Jurkat, Clone E6-1 (cell line): ENCODE measurements at regions not wholly inside any gene's neighbourhood (a gene's known extent, or its start where the extent isn't known, plus 50 kb on each side); places are given as distances from the start of the nearest gene placed in this dataset.
"Not testable (repeated sequence)": the region's sequence is repeated elsewhere in the genome, so short reads cannot be mapped to it uniquely, and the experiment has no call there.

Source experiments
- DNase-seq: peaks from one replicate; pipeline ENCODE4 v3.0.0-alpha.2; 2011; ENCODE audit warnings: low read depth, low spot score
- H3K4me3 ChIP-seq: 2 replicates; pipeline ENCODE4 v1.5.1; 2011; ENCODE audit warnings: mild to moderate bottlenecking, low read length, control low read depth, moderate library complexity

GRCh38 chr13:109330123-109330522 is 456.3 kb downstream of the IRS2 start:
- DNase-seq, result no peak
- H3K4me3 ChIP-seq, result no peak overlapping the region

GRCh38 chr13:109329175-109329574 is 457.2 kb downstream of the IRS2 start:
- H3K4me3 ChIP-seq, result no peak overlapping the region
- no peak for DNase-seq

GRCh38 chr13:109326601-109327000 is 459.8 kb downstream of the IRS2 start:
- DNase-seq, result no peak
- no peak overlapping the region for H3K4me3 ChIP-seq

GRCh38 chr13:109323338-109323737 is 463.0 kb downstream of the IRS2 start:
- no peak overlapping the region for H3K4me3 ChIP-seq
- DNase-seq, result no peak

- DNase-seq, result no peak
- no peak overlapping the region for H3K4me3 ChIP-seq
Measured at GRCh38 chr13:109318945-109319590, 467.3 kb downstream of the IRS2 start.

GRCh38 chr13:109315481-109315880 is 470.9 kb downstream of the IRS2 start:
- DNase-seq, result no peak

GRCh38 chr13:109314101-109314500 is 472.3 kb downstream of the IRS2 start:
- H3K4me3 ChIP-seq, result no peak overlapping the region
- DNase-seq, result no peak

More at GRCh38 chr13:109315481-109315880, 470.9 kb downstream of the IRS2 start:
- no peak overlapping the region for H3K4me3 ChIP-seq

- DNase-seq, result no peak
- no peak overlapping the region for H3K4me3 ChIP-seq
Measured at GRCh38 chr13:109312399-109312798, 474.0 kb downstream of the IRS2 start.

- not testable (repeated sequence) for DNase-seq, H3K4me3 ChIP-seq
Measured at GRCh38 chr13:109311431-109311976, 474.9 kb downstream of the IRS2 start.

- H3K4me3 ChIP-seq, result no peak overlapping the region
- no peak for DNase-seq
Measured at GRCh38 chr13:109309625-109310363, 476.6 kb downstream of the IRS2 start.

GRCh38 chr13:109307027-109307426 is 479.4 kb downstream of the IRS2 start:
- H3K4me3 ChIP-seq, result no peak overlapping the region
- DNase-seq, result no peak

GRCh38 chr13:109301726-109302125 is 484.7 kb downstream of the IRS2 start:
- no peak overlapping the region for H3K4me3 ChIP-seq
- DNase-seq, result no peak

- DNase-seq, result no peak
- no peak overlapping the region for H3K4me3 ChIP-seq
Measured at GRCh38 chr13:109301276-109301675, 485.1 kb downstream of the IRS2 start.

GRCh38 chr13:109297628-109298027 is 488.8 kb downstream of the IRS2 start:
- no peak for DNase-seq

GRCh38 chr13:109293166-109293565 is 493.2 kb downstream of the IRS2 start:
- no peak for DNase-seq
- no peak overlapping the region for H3K4me3 ChIP-seq

More at GRCh38 chr13:109297628-109298027, 488.8 kb downstream of the IRS2 start:
- H3K4me3 ChIP-seq, result no peak overlapping the region

- H3K4me3 ChIP-seq, result no peak overlapping the region
- no peak for DNase-seq
Measured at GRCh38 chr13:109288151-109288709, 498.2 kb downstream of the IRS2 start.

- H3K4me3 ChIP-seq, result no peak overlapping the region
- no peak for DNase-seq
Measured at GRCh38 chr13:109287553-109287952, 498.8 kb downstream of the IRS2 start.

GRCh38 chr13:109285586-109285985 is 500.8 kb downstream of the IRS2 start:
- no peak for DNase-seq
- H3K4me3 ChIP-seq, result no peak overlapping the region

- DNase-seq, result no peak
- no peak overlapping the region for H3K4me3 ChIP-seq
Measured at GRCh38 chr13:109281903-109282635, 504.3 kb downstream of the IRS2 start.
